ENCODE measurements at regions not wholly inside any gene's neighbourhood (a gene's known extent, or its start where the extent isn't known, plus 50 kb on each side); places are given as distances from the start of the nearest gene placed in this dataset.

DNA sequence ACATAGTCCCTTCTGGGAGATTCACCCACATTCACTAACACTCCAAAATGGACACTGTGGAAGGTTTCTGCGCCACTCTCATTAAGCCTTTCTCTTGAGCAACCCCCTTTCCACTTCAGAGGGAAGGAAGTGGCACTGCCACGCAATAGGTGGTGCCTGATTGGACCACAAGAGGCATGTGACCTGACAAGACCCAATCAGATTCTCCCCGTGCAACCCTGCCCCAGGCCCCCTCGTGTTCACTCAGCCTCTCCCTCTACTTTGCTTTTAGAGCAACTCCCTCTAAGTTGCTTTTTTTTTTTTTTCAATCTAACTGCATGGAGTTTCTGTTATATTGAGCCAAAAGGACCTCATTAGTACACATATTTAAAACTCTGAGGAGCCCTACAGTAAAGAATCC, 158.0 kb downstream of the EN1 start:
- TF ChIP-seq, protein P1, sequence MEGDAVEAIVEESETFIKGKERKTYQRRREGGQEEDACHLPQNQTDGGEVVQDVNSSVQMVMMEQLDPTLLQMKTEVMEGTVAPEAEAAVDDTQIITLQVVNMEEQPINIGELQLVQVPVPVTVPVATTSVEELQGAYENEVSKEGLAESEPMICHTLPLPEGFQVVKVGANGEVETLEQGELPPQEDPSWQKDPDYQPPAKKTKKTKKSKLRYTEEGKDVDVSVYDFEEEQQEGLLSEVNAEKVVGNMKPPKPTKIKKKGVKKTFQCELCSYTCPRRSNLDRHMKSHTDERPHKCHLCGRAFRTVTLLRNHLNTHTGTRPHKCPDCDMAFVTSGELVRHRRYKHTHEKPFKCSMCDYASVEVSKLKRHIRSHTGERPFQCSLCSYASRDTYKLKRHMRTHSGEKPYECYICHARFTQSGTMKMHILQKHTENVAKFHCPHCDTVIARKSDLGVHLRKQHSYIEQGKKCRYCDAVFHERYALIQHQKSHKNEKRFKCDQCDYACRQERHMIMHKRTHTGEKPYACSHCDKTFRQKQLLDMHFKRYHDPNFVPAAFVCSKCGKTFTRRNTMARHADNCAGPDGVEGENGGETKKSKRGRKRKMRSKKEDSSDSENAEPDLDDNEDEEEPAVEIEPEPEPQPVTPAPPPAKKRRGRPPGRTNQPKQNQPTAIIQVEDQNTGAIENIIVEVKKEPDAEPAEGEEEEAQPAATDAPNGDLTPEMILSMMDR (IDR thresholded peaks at IDR 0.05), result no peak
- no peak for TF ChIP-seq POLR2A (IDR thresholded peaks at IDR 0.05)
